Right lung (tissue), 2 donors: ENCODE measurements at regions not wholly inside any gene's neighbourhood (a gene's known extent, or its start where the extent isn't known, plus 50 kb on each side); places are given as distances from the start of the nearest gene placed in this dataset.

Source experiments
- DNase-seq, 2 donors: peaks; one replicate each; pipeline ENCODE4 v3.0.0-alpha.2; 2013

DNA sequence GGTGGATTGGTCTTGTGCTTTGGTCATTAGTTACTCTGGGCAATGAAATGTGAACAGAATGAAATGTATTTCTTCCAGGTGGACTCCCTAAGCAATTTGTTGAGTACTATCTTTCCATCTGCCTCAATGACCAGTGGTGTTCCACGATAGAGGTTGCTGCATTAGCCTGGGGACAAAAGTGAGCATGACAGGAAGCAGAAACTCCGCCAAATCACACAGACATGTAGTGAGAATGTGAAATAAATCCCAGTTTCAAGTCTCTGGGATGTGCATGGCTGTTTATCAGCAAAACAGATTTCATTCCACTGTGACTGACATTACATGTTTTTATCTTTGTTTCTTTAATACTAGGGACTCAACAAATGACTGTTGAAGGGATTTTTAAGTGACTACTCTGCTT, 63.3 kb upstream of the DCBLD2 start:
- no peak for DNase-seq

DNA sequence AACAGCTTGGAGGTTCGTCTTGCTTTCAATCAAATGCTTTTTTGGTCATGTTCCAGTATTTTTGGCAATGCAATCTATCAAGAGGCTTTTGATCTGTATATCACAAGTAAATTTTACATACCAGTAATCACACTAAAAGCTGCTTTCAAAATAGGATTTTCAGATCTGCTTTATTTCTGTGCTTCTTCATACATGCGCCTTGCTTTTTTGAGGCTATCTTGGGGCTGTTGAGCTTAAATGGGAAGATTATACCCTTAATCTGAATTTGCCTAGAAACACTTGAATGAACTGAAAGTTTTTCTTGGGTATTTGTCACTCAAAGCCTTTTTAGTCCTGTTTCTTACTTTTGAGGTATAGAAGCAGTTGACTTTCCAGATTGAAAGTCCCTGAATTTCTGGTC, 62.1 kb upstream of the DCBLD2 start:
- DNase-seq, result no peak

DNA sequence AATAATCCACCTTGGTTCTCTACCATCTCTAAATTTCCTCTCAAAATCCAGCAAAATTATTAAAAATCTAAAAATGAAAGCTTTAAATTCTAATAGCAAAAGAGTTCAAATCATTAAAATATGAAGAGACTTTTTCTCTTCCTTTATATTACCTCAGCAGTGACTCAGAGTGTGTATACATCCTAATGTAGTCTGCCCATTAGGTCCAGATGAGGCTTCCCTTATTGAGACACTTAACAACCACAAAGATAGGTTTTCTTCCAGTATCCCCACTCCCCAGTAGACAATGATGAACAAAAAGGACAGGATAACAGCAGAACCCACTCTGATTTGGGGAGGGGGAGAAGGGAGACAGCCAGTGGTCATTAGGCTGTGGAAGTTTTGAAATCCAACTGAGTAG, 61.5 kb upstream of the DCBLD2 start:
- DNase-seq, result no peak

DNA sequence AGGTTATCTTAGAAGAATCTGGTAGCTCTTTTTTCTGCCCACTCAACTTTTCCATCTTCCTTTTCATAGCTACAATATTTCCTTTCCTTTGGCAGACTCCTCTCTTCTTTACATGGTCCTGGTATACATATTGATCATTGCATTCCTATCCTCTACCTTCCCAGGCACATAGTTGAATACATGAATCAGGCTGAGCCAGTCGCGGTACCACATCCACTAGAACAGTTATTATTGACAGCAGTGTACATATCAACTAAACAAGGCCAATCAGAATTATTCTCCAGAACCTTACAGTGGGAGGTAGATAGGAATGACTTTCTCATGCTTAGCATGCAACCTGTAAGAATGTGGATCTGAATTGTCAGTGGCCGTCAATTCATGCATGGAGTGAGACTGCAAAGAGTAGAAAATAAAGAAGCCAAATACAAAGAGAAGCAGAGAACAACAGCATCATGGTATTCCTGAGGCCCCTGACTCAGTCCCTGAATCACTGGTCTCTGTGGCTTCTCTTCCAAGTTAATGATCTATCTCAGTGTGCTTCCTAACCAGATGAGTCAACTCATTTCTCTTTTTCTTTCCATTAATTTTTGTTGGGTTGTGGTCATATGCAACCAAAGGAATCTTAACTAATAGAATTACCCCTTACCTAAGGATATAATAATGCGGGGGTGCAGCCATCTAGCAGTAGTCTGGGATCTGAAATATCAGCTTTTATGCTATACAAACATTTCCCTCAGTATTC, 60.9 kb upstream of the DCBLD2 start:
- no peak for DNase-seq

DNA sequence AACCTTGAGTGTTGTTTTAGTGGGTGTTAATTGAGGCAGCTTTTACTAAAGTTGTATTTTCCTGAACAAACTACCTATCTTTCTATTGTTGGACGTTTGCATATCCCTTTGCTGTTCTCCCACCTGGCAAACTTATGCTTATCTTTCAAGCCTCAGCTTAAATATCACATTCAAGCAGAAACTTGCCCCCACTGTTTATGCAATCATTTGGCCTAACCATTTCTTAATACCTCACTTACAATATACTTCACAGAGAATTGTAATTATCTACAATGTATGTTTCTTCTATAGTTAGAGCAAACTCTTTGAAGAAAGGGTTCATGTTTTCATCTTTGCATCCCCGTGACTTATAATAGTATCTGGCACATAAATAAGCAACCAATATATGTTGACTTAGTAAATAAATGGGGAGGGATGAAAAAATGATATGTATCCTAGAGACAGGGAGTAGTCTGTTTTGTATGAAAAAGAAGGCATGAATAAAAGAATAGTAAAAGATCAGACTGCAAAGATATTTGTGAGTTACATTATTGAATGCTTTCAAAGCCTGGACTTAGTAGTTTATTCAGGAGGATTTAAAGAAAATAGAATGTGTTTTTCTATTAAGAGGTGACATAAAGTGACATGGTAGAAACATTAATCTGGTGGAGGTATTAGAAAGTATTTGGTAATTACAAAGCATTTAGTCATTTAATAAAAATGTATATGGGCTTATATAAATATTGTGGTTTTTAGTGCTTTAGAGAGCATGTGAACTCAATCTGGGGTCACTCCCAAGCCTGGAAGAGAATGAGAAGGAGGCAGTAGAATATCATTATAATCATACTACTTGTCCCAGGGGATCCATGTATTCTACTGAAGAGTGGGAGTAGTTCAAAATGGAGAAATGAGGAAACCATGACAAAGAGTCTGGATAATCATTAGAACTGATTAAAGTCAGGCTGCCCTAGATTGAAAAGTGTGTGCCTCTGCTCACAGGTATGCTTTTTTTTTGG, 60.0 kb upstream of the DCBLD2 start:
- no peak for DNase-seq

DNA sequence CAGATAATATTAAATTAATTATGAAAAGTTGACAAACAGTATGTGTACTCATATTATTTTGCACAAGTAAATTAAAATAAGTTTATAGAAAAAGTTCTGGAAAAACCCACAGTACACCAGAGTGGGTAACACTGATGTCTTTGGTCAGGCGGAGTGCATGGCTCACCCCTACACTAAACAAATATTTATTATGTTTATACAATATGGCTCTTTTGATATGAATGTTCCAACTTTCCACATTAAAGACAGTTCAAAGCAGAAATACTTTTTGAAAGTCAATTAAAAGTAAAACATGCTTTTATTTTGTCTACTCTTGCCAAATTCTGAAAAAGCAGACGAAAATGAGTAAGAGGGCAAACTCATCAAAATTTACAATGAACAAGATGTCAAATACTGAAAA, 56.2 kb upstream of the DCBLD2 start:
- peak in 1 of 2 donors; percentile 18 for DNase-seq

DNA sequence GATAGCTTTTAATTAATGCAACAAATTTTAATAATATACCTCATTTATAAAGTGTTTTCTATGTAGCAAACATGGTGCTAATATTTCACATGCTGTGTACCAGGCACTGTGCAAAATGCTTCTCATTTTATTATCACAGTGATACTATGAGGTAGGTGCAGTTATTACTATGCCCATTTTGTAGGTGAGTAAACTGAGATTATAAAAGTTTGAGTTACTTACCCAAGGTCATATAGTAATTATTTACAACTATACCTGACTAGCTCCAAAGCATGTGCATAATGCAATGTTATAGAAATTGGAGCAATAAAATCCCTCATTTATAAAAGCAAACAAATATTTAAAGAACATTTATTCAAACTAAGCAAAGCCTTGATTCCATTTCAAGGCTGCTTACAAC, 54.5 kb upstream of the DCBLD2 start:
- DNase-seq, result no peak

DNA sequence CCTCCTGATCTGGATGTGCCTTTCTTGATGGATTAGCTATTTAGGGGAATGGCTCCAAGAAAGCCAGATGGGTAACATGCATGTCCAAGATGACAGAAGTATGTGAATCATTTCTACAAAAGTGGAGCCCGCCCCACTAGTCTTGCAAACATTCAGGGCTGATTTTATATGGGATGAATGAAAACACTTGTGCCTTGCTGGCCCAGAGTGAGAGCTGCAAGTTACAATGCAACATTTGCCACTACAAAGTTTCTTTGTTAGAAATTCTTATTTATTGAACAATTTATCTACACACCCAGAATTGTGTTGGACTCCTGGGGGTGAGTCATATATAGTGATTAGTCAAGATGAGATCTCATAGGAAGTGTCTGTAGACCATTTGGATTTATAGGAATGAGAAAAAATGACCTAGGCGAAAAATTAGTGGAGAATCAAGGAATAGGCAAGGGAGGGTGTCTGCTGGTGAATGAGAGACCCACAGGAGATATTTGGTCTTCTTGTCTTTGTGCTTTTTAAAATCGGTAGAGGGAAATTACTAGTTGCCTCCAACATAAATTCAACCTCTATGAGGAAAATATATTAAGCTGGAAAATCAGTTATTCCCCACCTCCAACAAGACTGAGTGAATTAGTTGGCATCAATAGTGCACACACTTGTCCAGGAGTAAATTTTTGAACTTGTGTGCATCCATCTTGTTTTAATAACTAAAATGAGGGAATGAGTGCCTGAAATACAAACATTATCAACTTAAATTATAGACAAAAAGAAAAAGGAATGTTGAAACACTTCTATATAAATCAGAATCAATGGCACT, 53.5 kb upstream of the DCBLD2 start:
- no peak for DNase-seq

DNA sequence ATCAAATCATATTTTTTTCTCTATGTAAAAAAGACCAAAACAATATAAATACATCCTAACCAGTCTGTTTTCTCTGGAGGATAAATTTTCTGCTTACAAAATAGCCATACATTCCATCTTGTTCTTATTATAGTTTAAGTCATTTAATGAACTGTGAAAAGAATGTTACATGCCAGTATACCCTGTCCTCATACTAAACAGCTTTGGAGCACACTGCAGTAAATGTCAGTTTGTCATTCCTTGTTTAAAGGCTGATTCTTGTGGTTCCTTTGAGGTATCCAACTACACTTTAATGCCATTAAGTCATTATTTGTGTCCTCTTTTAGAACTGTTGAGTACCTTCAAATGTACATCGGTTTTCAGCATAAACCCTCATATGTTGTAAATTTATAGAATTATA, 52.7 kb upstream of the DCBLD2 start:
- DNase-seq, result peak; percentile 41 to 55

DNA sequence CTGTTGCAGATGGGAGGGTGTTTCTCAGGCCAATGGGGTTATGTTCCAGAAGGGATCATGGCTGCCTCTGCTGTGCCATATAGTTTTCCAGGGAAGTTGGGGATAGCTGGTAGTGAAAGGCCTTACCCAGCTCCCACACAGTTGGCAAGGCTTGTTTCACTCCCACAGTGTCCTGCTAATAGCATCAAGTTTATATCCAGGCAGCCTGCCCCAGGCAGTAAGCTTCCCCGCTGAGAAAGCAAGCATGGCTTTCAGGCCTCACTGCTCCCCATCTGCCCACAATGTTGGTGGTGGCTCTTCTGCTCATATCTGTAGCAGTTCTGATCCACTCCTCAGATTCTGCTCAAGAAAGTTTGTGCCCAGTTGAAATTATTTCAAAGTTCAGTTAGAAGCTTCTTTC, 50.9 kb upstream of the DCBLD2 start:
- no peak for DNase-seq
